ENCODE measurements at regions not wholly inside any gene's neighbourhood (a gene's known extent, or its start where the extent isn't known, plus 50 kb on each side); places are given as distances from the start of the nearest gene placed in this dataset.
"Not testable (repeated sequence)": the region's sequence is repeated elsewhere in the genome, so short reads cannot be mapped to it uniquely, and the experiment has no call there.

- not testable (repeated sequence) for TF ChIP-seq POLR2AphosphoS5 (IDR thresholded peaks at IDR 0.05; ENCODE audit: low read length); ZNF274 (IDR thresholded peaks at IDR 0.05; ENCODE audit: insufficient read depth, insufficient read length); CHD2 (IDR thresholded peaks at IDR 0.05; ENCODE audit: borderline replicate concordance, low read depth, low read length); ATF2 (IDR thresholded peaks at IDR 0.05; ENCODE audit: low read length); CTCF (IDR thresholded peaks at IDR 0.05 in 2 of 3, conservative IDR thresholded peaks at IDR 0.05 in 1 of 3; ENCODE audit: control insufficient read depth in 2 of 3, extremely low read depth in 1 of 3, insufficient read depth in 1 of 3, low read depth in 3 of 3, low read length in 3 of 3); SIN3A (IDR thresholded peaks at IDR 0.05; ENCODE audit: low read depth, low read length); ESRRA (IDR thresholded peaks at IDR 0.05; ENCODE audit: low read length)
Observed at GRCh38 chr2:35176726-35177125, 1178.9 kb upstream of the CRIM1 start.

Measured in GM12878 (cell line).